NCI-H146 (cell line): ENCODE measurements at regions not wholly inside any gene's neighbourhood (a gene's known extent, or its start where the extent isn't known, plus 50 kb on each side); places are given as distances from the start of the nearest gene placed in this dataset.

Experiments
- DNase-seq: peaks from one replicate; lab custom pipeline; 2025; lab: John Stamatoyannopoulos, UW

DNA sequence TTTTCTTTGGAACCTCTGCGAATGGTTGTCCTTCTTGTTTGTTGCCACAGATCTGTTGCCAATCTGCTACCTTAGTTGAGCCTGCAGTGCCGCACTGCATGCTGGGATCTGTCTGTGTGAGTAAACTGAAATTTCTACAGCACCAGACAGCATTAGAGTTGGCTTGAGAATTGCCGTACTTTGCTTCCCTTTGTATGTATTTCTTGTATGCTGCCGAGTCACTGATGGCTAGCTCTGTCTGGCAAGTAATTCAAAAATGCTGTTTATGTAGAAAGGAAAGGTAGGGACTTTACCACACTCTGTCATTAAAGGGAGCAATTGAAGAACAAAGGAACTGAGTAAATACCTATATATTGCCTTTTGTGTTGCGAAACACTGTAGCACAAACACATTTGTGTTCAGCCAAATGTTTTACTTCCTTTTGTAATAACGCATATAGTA, 857.4 kb downstream of the USP25 start:
- DNase-seq = no peak

DNA sequence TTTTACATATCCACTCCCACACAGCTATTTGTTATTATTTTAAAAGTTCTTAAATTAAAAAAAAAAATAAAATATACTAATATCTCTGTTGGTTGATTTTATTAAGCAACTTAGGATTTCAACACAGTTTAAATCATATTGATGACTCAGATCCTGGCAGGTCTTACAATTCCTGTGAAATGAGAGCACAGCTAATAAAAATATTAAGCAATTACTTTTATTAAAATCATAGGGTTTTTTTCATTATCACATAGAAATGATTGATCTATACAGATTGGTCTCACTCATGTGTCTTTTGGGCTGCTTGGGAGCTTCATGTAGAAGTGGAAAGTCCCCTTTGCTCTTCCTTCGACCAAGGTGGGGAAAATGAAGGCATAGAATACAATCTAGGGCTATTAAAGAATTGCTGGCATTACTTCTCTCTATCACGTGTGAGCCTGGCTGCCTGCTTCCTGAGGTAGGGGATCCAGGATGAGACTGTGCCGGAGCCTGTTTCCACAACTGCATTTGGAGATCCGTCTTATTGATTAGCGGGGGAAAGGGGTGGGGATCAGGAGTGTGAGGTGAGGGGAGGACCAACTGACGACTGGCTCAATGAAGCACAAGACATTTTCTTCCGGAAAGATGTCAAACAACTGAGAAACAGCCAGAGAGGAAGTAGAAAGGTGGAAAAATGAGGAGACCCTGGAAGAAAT, 858.0 kb downstream of the USP25 start:
- no peak for DNase-seq

DNA sequence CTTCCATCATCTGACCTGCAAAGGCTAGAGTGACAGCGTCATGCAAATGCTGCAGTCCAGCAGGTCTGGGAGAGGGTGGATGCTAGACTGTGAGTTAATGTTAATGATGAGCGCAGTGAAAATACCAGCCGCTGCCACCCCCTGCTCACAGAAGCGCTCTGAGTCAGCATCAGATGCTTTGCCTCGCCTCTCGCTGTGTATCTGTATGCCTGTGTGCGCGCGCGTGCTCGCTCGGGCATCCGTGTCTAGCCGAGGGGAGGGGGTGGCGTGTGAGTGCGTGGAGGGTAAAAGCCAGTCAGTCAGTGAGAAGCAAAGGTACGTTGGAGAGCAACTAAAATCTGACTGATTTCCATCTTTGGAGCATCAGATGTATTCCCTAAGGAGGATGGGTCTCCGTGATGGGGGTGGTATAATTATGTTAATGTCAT, 858.7 kb downstream of the USP25 start:
- no peak for DNase-seq

DNA sequence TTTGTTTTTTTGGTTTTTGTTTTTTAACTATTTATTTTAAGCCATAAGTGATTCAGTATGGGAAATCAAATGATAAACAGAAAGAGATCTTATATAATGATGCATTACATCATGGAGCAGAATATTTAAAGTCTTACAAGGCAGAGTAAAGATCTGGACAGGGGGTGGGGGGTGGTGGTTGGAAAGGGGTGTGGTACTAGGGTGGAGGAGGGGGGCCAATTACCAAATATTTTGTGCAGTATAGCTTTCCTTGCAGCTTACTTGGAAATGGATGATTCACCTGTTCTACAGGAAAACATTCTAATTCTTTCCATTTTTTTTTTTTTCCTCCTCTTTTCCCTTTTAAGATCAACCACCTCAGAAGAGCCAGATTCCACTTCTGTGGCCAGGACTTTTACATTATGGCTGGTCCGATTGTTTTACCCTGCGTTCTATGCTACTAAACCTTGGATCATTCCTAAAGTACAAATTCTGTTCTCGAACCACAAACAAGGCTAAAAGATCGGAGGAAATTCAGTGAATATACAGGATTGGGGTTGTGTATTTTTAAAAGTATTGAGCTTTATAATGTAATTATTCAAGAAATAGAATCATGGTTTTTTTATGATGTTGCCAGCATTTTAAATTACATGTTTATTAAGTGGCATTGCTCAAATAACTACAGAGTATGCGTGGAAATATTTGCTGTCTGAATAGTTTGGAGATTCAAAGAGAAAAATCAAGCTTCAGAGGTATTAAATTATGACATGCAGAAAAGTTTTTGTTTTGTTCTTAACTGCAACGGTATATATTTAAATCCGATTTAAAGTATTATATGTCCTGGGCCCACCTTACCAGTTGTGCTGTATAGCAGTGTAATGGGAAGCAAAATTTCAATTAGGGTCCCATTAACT, 859.5 kb downstream of the USP25 start:
- no peak for DNase-seq

DNA sequence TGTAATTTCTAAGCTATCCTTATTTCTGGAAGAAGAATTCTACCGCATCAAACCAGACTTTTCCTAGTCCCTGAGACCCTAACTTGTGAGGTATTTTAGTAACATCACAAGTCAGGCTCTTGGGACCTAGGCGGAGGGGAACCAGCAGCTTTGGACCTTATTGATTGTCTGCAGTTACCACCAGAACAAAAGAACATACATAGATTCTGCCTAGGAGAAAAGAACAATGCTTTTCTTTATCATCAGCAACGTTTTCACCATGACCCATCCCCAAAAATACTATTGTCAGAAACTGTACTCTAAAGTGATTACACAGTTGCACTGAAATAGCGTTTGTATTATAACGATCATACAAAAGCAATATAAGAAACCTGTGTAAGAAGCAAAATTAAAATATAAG, 860.4 kb downstream of the USP25 start:
- no peak for DNase-seq

DNA sequence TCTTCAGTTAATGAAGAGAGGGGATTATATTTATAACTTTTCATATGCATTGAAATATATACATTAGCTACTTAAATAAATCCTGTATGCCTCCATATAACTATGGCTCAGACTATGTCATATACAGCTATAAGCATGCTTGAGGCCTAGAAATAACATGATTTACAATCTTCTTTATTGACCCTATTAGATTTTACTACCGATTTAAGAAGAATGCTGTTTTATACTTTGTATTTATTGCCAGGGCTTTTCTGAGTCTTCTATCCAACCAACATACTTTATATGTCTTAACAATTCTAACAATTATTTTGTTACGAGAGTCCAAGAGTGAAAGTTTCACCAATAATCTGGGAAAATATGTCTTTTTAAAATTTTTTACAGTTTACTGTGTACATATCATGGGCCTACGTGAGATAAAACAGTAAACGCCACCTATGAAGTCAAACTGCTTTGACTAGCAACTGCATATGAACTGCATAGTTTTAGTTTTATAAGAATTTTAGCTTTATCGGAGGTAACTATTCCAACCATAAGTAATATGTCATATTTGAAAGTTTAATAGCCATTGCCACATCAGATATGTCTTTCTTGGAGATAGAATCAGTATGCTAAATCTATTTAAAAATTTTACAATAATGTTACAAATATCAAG, 861.0 kb downstream of the USP25 start:
- no peak for DNase-seq

DNA sequence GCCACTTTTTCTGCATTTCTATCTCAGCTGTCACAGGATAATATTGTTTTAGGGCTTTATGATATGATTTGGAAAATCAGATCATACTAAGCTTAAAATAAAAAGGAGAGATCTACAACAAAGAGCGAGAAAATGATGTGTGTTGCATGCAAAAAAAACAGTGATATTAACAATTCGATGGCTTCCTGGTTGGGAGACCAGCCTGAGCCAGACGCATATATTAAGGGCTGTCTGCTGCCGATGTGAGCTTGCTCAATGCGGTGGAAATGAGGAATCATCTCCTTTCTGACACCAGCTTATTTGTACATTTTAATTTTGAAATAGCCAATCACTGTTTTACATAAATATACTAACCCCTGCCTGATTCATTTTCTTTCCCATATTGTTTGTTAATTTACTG, 862.6 kb downstream of the USP25 start:
- no peak for DNase-seq

DNA sequence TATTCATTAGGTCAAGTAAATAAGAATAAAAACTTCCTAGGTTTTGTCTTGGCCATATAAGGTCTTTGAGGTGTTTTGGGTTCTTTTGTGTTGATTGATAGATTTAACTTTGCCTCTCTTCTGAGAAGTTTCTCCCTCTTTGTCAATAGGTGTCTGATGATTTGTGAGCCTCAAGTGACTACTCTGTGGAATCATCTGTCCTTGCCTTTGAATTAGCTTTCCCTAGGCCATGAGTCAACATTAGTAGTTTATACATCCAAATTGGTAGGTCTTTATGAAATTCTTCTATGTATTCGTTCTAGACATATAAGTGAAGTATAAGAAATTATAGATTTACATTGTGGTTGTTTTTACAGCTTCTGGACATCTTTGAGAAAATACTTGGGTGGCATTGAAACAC, 864.4 kb downstream of the USP25 start:
- no peak for DNase-seq

DNA sequence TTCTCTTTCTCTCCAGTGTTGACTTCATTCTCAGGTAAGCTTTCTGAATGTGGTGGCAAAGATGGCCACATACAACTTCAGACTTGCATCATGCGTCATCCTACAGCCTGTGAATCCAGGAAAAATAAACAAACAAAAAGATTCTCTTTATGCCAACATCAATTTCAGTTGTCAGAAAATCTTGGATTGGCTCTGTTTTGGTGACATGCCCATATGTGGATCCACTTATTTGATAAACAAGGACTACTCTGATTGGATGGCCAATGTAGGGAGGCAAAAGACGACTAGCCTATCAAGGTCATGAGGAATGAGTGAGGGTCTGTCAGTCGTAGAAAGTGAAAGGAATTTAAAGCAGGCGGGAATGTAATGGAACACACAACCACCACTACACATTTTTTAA, 866.6 kb downstream of the USP25 start:
- no peak for DNase-seq

DNA sequence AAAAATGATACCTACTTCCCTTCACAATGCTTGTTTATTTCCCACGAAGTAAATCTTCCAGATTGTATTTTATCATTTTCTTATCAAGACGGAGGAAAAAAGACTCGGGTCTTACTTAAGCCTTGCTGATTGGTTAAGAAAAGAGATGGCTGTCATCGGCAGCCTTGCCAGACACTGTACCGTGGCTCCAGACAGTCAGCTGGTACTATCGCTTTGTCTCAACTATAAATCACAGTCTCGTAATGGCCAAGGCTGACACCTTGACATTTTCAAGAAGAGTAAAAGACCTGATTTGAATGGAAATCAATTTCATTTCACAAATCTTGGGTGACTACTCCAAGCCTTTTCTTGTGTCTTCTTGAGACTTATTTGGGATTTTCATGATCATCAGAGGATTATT, 868.0 kb downstream of the USP25 start:
- DNase-seq = no peak

DNA sequence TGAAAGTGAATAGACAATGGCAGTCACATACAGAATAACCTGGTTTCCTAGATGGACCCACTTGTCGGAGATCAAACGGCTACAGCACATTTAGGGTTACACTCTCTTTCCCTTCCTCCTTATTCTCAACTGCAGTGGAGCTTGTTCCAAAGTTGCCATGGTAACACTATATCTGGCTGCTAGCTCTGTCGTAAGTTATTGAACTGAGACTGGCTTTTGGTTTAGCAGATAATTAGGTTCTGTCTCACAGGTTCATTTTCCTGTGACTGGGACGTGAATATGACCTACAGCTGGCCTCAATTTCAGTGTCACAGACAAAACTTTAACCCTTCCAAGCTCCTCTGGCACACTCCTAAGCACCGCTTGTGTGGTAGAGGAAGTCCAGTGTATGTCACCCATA, 875.8 kb downstream of the USP25 start:
- DNase-seq = no peak

DNA sequence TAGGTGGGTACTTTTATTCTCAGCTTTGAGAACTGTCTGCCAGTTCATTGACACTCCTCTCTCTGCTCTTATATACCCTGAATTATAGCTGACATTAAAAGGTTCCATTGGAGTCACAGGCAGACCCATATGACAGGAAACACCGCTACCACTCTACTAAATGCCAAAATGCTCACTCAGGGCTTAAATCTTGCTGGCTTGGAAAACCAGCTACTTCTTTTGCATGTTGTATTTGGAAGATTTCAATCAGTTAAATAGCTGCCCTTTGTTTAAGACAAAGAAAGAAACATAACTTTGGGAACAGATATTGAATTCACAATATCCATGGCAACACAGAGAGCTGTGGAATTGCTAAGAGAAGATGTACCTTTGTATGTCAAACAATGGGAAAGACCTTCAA, 876.5 kb downstream of the USP25 start:
- DNase-seq = no peak

DNA sequence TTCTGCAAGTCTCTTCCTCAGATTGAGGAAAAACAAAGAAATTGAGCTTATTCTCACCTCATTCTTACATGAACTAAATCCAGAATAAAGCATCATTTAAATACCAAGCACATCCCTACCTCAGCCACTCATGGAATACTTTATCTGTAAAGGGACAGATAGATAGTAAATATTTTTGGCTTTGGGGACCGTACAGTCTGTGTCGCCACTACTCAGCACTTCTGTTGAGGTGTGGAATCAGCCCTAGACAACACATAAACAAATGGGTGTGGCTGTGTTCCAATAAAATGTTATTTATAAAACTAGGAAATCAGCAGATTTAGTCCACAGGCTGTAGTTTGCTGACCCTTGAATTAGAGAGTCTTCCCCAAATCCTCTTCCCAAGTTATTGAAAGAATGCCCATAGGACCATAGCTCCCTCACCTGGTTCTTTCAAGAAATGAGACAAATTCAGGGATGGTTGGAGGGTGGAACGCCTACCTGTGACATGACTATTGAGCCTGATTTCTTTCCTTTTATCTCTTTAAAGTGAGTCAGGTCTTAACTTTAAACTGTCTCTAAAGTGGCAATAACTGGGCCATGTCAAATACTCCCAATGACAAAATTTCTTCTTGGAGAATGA, 878.5 kb downstream of the USP25 start:
- no peak for DNase-seq

DNA sequence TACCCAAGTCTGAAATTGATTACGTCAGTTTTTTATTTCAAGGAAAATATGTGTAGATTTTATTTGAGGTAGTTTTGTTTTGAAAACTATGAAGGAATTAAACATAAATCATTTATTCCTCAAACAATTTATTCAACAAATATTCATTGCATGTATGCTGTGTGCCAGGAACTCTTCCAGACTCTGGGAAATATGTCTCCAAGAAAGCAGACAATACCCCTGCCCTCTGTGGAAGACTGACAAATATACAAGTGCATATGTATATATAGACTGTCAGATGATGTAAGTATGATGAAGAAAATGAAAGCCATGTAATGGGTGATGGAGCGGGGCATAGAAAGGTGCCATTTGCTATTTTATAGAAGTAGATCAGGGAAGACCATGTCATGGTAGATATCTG, 889.5 kb downstream of the USP25 start:
- no peak for DNase-seq

DNA sequence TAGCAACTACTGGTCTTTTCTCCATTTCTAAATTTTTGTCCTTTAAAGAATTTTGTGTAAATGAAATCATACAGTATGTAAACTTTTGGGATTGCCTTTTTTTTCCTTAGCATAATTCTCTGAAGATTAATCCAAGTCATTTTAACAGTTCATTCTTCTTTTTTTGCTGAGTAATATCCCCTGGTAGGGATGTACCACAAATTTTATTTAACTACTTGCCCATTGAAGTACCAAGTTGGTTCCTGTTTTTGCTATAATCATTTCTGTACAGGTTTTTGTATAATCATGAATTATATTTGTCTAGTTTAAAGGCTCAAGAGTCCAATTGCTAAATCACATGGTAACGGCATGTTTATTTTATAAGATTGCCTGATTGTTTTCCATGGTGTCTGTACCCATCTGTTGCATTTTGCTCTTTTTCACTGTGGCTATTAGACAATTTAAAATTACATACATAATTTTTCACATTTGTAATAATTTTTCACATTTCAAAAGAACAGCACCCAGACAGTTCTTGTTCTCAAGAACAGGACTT, 891.1 kb downstream of the USP25 start:
- DNase-seq = no peak

DNA sequence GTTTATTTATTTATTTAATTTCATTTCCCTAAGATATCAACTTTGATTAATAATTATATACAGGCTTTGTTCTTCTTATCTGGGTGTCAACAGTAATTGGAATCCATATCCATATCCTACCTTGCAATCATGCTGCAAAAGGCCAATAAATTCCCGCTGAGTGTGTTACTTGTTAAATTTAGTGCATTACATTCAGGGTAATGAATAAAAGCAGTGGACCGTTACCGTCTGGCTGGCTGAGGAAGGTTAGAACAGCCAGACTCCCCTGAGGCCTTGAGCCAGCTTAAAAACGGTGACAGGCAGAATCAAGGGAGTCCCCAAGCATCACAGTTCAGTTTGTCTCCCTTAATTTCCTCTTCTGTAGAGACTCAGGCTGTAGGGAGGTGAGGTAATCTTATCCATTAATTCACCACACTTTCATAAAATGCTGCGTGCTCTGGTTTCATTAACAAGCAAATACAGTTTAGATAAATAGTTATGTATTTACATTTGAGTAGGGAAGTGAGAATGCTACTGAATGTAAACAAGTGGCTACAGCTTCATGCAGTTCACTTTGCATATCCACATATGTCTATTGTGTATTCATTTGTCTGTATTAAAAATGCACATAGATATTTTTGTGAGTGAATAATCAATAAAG, 888.2 kb upstream of the CXADR start:
- no peak for DNase-seq

DNA sequence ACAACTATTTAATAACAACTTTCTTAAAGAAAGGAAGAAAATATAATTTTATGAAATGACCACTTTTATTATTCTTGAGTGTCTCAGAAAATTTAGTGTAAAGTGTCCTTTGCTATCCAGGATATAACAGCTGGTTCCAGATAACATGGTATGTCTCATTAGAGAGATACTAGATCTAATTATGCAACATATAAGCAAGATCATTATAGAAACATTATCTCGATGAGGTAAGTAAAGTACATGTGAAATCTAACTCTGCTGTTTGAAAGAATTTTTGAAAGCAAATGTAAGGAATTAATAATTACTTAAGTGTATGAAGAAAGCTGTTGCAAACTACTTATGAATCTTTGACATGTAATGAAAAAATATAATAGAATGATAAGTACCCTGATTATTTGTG, 887.4 kb upstream of the CXADR start:
- DNase-seq = no peak

DNA sequence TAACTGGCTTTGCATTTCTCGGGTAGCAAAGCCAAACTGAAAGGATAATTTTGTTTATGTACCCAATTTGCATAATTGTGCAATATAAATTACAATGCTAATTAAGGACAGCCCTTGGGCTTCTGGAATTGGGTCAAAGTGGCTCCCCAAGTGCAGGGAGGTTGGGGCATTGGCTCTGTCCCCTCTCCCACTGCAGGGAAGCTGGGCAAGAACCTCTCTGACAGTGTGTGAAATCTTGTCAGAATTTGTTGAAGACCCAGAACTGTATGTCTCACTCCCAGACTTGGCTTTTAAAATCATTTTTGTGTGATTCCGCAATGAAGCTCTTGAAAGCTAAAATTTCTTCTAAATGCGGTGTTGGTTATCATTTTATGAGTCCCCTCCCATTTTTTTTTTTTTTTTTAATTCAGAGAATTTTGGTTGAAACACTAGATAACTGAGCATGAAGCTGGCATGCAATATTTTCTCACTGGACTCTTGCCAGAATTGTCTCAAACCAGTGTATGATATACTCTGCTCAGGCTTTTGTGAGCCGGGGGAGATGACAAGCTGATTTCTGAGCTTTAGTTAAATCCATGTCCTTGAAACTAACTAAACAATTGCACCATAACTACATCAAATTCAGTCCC, 878.9 kb upstream of the CXADR start:
- no peak for DNase-seq

DNA sequence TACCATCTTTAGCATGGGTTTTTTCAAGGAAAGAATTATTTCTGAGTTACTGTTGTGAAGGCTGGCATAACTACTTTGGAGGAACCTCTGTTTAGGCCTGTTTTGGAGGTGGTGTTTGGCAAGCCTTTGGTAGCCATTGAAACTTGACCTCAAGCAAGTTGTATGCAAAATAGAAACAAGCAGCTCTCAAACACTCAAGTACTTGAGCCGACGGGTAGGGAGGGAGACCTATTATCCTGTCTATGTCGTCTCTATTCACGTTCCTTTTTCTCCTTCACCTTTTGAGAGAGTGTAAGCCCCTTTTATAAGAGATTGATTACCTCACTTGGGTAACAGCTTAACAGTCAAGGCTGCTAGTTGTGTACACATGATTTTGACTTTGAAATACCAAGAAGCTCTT, 878.3 kb upstream of the CXADR start:
- DNase-seq = no peak

DNA sequence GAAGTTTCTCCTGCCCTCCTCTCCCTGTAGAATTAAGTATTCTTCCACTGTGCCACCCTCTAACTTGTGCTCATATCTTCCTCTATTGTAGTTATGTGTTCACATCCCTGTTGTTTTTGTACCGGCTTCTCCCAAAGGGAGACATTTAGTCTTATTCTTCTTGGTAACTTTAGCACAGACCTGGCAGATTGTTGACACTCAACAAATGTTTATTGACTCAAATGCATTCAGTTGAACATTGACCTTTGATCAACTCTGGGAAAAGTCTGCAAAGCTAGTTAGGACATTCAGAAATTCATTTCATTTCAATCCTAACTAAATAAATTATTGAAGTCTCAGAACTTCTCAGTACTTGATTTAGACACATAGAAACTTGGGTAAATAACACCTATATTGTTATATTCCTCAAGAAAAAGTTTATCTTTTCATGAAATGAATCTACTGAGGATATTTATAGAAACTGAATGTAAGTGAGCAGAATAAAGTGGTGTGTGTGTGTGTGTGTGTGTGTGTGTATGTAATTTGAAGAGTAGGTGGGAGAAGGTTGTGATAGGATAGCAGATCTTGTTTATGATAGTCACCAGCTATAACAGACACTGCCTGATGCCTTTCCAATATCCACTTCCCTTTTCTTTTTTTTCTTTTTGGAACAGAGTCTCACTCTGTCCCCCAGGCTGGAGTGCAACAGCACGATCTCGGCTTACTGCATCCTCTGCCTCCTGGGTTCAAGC, 872.4 kb upstream of the CXADR start:
- no peak for DNase-seq

DNA sequence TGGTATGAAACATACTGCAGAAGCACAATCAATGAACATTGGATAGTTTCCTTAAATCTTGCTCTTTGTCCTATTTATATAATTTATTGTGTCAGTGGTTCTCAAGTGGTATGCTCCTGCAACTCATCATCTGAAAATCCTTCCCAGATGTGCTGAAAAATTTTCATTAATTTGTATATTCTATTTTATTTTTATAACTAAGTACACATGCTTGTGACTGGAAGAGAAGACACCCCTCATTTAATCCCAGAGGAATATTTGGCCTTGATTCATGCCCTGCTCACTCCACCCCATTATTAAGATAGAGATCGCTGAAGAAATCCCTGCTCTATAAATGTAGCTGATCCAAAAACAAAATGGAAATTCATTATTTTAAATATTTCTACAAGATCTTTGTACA, 870.5 kb upstream of the CXADR start:
- no peak for DNase-seq
